H9 (cell line): ENCODE measurements at regions not wholly inside any gene's neighbourhood (a gene's known extent, or its start where the extent isn't known, plus 50 kb on each side); places are given as distances from the start of the nearest gene placed in this dataset.

Experiments
- DNase-seq: peaks from one replicate; pipeline ENCODE4 v3.0.0-alpha.2; 2017
- H2AFZ ChIP-seq: one replicate; pipeline ENCODE4 v1.6.1; 2013; ENCODE audit warnings: mild to moderate bottlenecking, low read length, control low read depth, moderate library complexity
- H2AK5ac ChIP-seq: 2 replicates; pipeline ENCODE4 v1.6.1; 2013; ENCODE audit warnings: low read length, control low read depth, mixed read lengths; ENCODE audit not compliant: insufficient read length
- H2BK120ac ChIP-seq: one replicate; pipeline ENCODE4 v1.6.1; 2013; ENCODE audit warnings: low read depth, mild to moderate bottlenecking, low read length, control low read depth, inconsistent platforms; ENCODE audit not compliant: poor library complexity, severe bottlenecking
- H2BK12ac ChIP-seq: 2 replicates; pipeline ENCODE4 v1.6.1; 2013; ENCODE audit warnings: low read length, control low read depth, mixed read lengths, low read depth; ENCODE audit not compliant: insufficient read length
- H2BK15ac ChIP-seq: 2 replicates; pipeline ENCODE4 v1.6.1; 2013; ENCODE audit warnings: low read depth, low read length, control low read depth
- H2BK20ac ChIP-seq: one replicate; pipeline ENCODE4 v1.6.1; 2013; ENCODE audit warnings: low read depth, mild to moderate bottlenecking, low read length, control low read depth, inconsistent platforms; ENCODE audit not compliant: poor library complexity, severe bottlenecking
- H2BK5ac ChIP-seq: 2 replicates; pipeline ENCODE4 v1.6.1; 2013; ENCODE audit warnings: low read length, control low read depth, mixed read lengths; ENCODE audit not compliant: insufficient read length
- H3K14ac ChIP-seq: 2 replicates; pipeline ENCODE4 v1.6.1; 2013; ENCODE audit warnings: low read length, control low read depth; ENCODE audit not compliant: insufficient read depth
- H3K18ac ChIP-seq: 2 replicates; pipeline ENCODE4 v1.6.1; 2013; ENCODE audit warnings: low read depth, mild to moderate bottlenecking, mixed read lengths, low read length, control low read depth; ENCODE audit not compliant: insufficient read length
- H3K23ac ChIP-seq: 2 replicates; pipeline ENCODE4 v1.6.1; 2013; ENCODE audit warnings: low read length, control low read depth, mixed read lengths, low read depth; ENCODE audit not compliant: insufficient read length
- H3K23me2 ChIP-seq: 2 replicates; pipeline ENCODE4 v1.6.1; 2013; ENCODE audit warnings: low read depth, mild to moderate bottlenecking, mixed read lengths, low read length, control low read depth; ENCODE audit not compliant: insufficient read length, poor library complexity, severe bottlenecking
- H3K27ac ChIP-seq: 2 replicates; pipeline ENCODE4 v1.5.1; 2013; ENCODE audit warnings: low read length, control low read depth, mixed read lengths, low read depth; ENCODE audit not compliant: insufficient read length
- H3K27me3 ChIP-seq: 2 replicates; pipeline ENCODE4 v1.6.1; 2013; ENCODE audit warnings: low read length, control low read depth, inconsistent platforms; ENCODE audit not compliant: insufficient read depth
- H3K4ac ChIP-seq: 2 replicates; pipeline ENCODE4 v1.6.1; 2013; ENCODE audit warnings: low read depth, mild to moderate bottlenecking, control low read depth, inconsistent platforms, low read length, moderate library complexity
- H3K4me1 ChIP-seq: 2 replicates; pipeline ENCODE4 v1.6.1; 2013; ENCODE audit warnings: low read length, control low read depth, inconsistent platforms; ENCODE audit not compliant: insufficient read depth
- H3K4me2 ChIP-seq: 2 replicates; pipeline ENCODE4 v1.6.1; 2013; ENCODE audit warnings: low read length, control low read depth, mixed read lengths; ENCODE audit not compliant: insufficient read length, insufficient read depth
- H3K56ac ChIP-seq: 2 replicates; pipeline ENCODE4 v1.6.1; 2013; ENCODE audit warnings: low read depth, mild to moderate bottlenecking, mixed read lengths, low read length, control low read depth; ENCODE audit not compliant: insufficient read length
- H3K79me1 ChIP-seq: 2 replicates; pipeline ENCODE4 v1.6.1; 2013; ENCODE audit warnings: low read depth, mild to moderate bottlenecking, moderate library complexity, low read length, control low read depth, inconsistent platforms; ENCODE audit not compliant: insufficient read depth, poor library complexity, severe bottlenecking
- H3K79me2 ChIP-seq: 2 replicates; pipeline ENCODE4 v1.6.1; 2013; ENCODE audit warnings: low read length, control low read depth, inconsistent platforms; ENCODE audit not compliant: insufficient read depth
- H3K9ac ChIP-seq: 2 replicates; pipeline ENCODE4 v1.6.1; 2013; ENCODE audit warnings: low read length, control low read depth, mixed read lengths; ENCODE audit not compliant: insufficient read length; ENCODE audit errors: extremely low read depth
- H3K9me3 ChIP-seq: one replicate; pipeline ENCODE4 v1.6.1; 2013; ENCODE audit warnings: low read depth, low read length, inconsistent platforms; ENCODE audit not compliant: control insufficient read depth
- H3T11ph ChIP-seq: one replicate; pipeline ENCODE4 v1.6.1; 2013; ENCODE audit warnings: mild to moderate bottlenecking, low read length, control low read depth, inconsistent platforms
- H4K20me1 ChIP-seq: one replicate; pipeline ENCODE4 v1.6.1; 2013; ENCODE audit not compliant: control insufficient read depth, insufficient read length, insufficient read depth
- H4K5ac ChIP-seq: 2 replicates; pipeline ENCODE4 v1.6.1; 2013; ENCODE audit warnings: low read depth, mild to moderate bottlenecking, mixed read lengths, low read length, control low read depth; ENCODE audit not compliant: insufficient read length
- H4K8ac ChIP-seq: replicated peaks from 2 replicates; pipeline ENCODE4 v1.6.1; 2013; ENCODE audit warnings: low read length, control low read depth, mixed read lengths, low read depth; ENCODE audit not compliant: insufficient read length
- H4K91ac ChIP-seq: 2 replicates; pipeline ENCODE4 v1.6.1; 2013; ENCODE audit warnings: low read depth, mild to moderate bottlenecking, moderate library complexity, mixed read lengths, low read length, control low read depth; ENCODE audit not compliant: insufficient read length
- H3K27ac Mint-ChIP-seq, 3 experiments: 2 replicates in 2 of 3; 3 replicates in 1 of 3; pipeline ENCODE4 v1.8.0; 2020 to 2021; ENCODE audit warnings: mixed read lengths in 3 of 3, mild to moderate bottlenecking in 1 of 3, moderate library complexity in 1 of 3
- H3K27me3 Mint-ChIP-seq: 2 replicates; pipeline ENCODE4 v1.8.0; 2021; ENCODE audit warnings: low read depth, mild to moderate bottlenecking, moderate library complexity, mixed read lengths
- H3K36me3 Mint-ChIP-seq, 3 experiments: 2 replicates in 2 of 3; 3 replicates in 1 of 3; pipeline ENCODE4 v1.8.0; 2020 to 2021; ENCODE audit warnings: low read depth in 3 of 3, mixed read lengths in 3 of 3; ENCODE audit not compliant: insufficient read depth in 1 of 3
- H3K4me1 Mint-ChIP-seq, 2 experiments: 2 replicates each; pipeline ENCODE4 v1.8.0; 2020; ENCODE audit warnings: mixed read lengths in 2 of 2
- H3K4me3 Mint-ChIP-seq, 2 experiments: 2 replicates in 1 of 2; 3 replicates in 1 of 2; pipeline ENCODE4 v1.8.0; 2020 to 2021; ENCODE audit warnings: mild to moderate bottlenecking in 2 of 2, mixed read lengths in 2 of 2, moderate library complexity in 1 of 2
- H3K9me3 Mint-ChIP-seq, 2 experiments: 2 replicates in 1 of 2; 3 replicates in 1 of 2; pipeline ENCODE4 v1.8.0; 2020; ENCODE audit warnings: mild to moderate bottlenecking in 2 of 2, mixed read lengths in 2 of 2, moderate library complexity in 1 of 2
- WGBS: extraction: QIAGEN DNeasy Blood & Tissue Kit; methylation state at CpG from one replicate; pipeline ENCODE4 v1.1.7; 2013; ENCODE audit warnings: missing lambda C conversion rate, low lambda C conversion rate, mixed read lengths; ENCODE audit not compliant: insufficient read length; ENCODE audit errors: extremely low coverage; 5-methylcytosine and 5-hydroxymethylcytosine counted together
- TF ChIP-seq, protein P1 (sequence below): fragments of 200-600 bp; sonication (generic); conservative IDR thresholded peaks from 3 replicates; pipeline ENCODE4 v1.8.0; 2021; ENCODE audit warnings: antibody characterized with exemption, mild to moderate bottlenecking

DNA sequence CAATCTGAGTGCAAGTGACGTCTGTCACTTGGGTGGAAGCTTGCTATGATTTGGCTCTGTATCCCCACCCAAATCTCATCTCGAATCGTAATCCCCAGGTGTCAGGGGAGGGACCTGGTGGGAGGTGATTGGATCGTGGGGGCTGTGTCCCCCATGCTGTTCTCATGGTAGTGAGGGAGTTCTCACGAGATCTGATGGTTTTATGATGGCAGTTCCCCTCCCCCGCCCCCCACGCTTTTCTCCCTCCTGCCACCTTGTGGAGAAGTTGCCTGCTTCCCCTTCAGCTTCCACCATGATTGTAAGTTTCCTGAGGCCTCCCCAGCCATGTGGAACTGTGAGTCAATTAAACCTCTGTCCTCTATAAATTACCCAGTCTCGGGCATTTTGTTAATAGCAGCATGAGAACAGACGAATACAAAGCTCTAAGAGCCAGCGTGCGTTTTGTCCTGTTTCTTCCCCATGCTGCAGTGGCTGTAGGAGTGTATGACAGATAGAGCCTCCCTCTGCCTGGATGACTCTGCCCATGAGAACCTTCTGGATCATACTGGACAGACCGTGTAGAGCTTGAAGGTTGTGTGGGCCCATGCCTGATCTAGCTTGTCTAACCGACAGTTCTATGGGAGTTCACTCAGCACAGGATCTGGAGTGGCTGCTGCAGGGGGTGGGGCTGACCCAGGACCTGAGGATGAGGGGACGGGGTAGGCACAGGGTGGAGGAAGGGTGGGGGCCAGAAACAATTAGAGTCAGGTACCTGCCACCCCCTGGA, 139.7 kb upstream of the ERRFI1 start:
- peak overlapping the region; percentile 12 for H3K9ac ChIP-seq
- no CpG with 5 or more reads among the region's 14 CpGs for WGBS
- H4K20me1 ChIP-seq: no peaks in the 10 kb centered on the region
- no peaks in the 10 kb centered on the region for H3K9me3 ChIP-seq
- H3K18ac ChIP-seq: peak overlapping the region; percentile 18
- no peak overlapping the region for H4K5ac ChIP-seq
- no peak overlapping the region for H3K56ac ChIP-seq
- H3K4ac ChIP-seq: no peak overlapping the region
- no peak overlapping the region for H3K4me2 ChIP-seq
- no peak overlapping the region for H2BK15ac ChIP-seq
- peaks cover 0 to 2% (median 0%) of the 10 kb centered on the region in 3 experiments; a peak in 2 of 7 replicates for H3K36me3 Mint-ChIP-seq
- no peak overlapping the region for H2BK5ac ChIP-seq
- H3K27ac Mint-ChIP-seq: peak overlapping the region; percentile 56 to 97 (median 97)
- H3K23me2 ChIP-seq: no peaks in the 10 kb centered on the region
- peak overlapping the region in 1 of 2 experiments; percentile 57; a peak in 2 of 5 replicates for H3K4me3 Mint-ChIP-seq
- H3K27ac ChIP-seq: peak overlapping the region; percentile 22
- peak overlapping the region; percentile 17 for H2AK5ac ChIP-seq
- peak overlapping the region; percentile 49; the same call in 1 of the 2 replicates for H3K14ac ChIP-seq
- TF ChIP-seq, protein P1, sequence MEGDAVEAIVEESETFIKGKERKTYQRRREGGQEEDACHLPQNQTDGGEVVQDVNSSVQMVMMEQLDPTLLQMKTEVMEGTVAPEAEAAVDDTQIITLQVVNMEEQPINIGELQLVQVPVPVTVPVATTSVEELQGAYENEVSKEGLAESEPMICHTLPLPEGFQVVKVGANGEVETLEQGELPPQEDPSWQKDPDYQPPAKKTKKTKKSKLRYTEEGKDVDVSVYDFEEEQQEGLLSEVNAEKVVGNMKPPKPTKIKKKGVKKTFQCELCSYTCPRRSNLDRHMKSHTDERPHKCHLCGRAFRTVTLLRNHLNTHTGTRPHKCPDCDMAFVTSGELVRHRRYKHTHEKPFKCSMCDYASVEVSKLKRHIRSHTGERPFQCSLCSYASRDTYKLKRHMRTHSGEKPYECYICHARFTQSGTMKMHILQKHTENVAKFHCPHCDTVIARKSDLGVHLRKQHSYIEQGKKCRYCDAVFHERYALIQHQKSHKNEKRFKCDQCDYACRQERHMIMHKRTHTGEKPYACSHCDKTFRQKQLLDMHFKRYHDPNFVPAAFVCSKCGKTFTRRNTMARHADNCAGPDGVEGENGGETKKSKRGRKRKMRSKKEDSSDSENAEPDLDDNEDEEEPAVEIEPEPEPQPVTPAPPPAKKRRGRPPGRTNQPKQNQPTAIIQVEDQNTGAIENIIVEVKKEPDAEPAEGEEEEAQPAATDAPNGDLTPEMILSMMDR: peak; percentile 63; the same call in 2 of the 3 replicates
- no peaks in the 10 kb centered on the region; the same call in none of the 2 replicates for H3K27me3 Mint-ChIP-seq
- H3K9me3 Mint-ChIP-seq: no peaks in the 10 kb centered on the region; a peak in 1 of 5 replicates
- no peaks in the 10 kb centered on the region for H3K79me1 ChIP-seq
- no peak overlapping the region for H2AFZ ChIP-seq
- H2BK12ac ChIP-seq: peak overlapping the region; percentile 53
- no peaks in the 10 kb centered on the region for H3K79me2 ChIP-seq
- no peak overlapping the region for H3K23ac ChIP-seq
- H3T11ph ChIP-seq: no peak overlapping the region
- no peak overlapping the region for H2BK120ac ChIP-seq
- H3K4me1 ChIP-seq: peaks cover 15% of the 10 kb centered on the region; the same call in 1 of the 2 replicates
- no peak overlapping the region for H2BK20ac ChIP-seq
- H4K8ac ChIP-seq: no peak overlapping the region
- peaks cover 38 to 42% of the 10 kb centered on the region in 2 experiments for H3K4me1 Mint-ChIP-seq
- no peaks in the 10 kb centered on the region for H3K27me3 ChIP-seq
- DNase-seq: peak; percentile 69
- H4K91ac ChIP-seq: no peak overlapping the region
